Stimulated activated CD4-positive, alpha-beta T cell treated with anti-CD3 and anti-CD28 coated beads, TNF-alpha, amount 100 ng/mL, for 24 hours (primary cell): ENCODE measurements at regions not wholly inside any gene's neighbourhood (a gene's known extent, or its start where the extent isn't known, plus 50 kb on each side); places are given as distances from the start of the nearest gene placed in this dataset.

ENCODE experiments used
- DNase-seq, 3 experiments: peaks; one replicate each; pipeline ENCODE4 v3.0.0-alpha.2; 2020; ENCODE audit warnings: low read depth in 3 of 3

DNA sequence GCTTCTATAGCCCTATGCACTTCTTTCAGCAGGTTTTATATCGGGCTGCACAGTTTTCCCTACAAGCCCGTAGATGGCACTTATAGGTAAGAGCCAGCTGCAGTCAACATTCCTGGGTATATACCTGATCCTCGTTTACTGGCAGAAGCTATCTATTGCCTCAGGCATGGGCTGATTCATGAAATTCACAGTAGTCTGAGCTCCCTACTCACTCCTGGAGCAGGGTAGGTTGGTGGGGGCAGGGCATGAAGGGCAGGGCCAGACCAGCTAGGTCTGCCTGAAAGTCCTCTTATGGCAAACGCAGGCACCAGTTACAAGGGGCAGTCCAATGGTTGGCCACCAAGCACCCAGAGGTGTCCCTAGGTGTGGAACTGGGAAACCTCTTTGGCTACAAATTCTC is 345.8 kb downstream of the RPS29 start:
- no peak for DNase-seq

DNA sequence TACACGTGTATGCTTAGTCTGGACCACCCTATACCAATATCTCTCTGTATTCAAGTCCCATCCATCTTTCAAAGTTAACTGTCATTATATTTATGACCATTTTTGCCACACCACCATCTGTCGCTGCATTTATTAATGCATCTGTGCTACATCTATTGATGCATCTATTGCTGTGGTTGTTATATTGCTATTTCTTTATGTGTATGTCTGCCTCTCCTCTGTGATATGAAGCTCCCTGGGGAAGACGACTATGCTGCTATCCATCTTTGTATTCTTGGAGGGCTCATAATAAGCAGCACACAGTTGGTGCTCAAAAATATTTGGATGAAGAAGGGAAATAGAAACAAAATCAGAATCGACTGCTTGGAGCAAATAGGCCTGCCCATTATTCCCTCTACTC is 357.6 kb downstream of the RPS29 start:
- no peak for DNase-seq

DNA sequence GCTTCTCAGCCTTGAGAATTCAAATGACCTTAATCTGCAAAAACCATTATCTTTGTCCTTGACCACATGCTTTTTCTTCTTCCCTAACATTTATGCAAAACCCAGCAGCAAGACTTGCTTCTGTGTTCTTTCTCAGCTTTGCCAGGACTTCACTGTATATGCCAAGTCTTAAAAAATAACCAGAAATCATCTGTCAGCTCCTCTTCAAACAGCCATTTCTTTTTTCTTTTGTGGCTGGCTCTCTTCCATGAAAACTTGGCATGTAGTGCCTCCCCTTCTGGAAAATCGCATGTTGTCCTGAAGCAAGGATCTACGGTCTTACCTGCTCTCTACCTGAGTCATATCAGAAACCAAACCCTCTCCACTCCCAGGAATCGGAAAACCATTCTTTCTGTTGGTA is 364.9 kb downstream of the RPS29 start:
- no peak for DNase-seq

DNA sequence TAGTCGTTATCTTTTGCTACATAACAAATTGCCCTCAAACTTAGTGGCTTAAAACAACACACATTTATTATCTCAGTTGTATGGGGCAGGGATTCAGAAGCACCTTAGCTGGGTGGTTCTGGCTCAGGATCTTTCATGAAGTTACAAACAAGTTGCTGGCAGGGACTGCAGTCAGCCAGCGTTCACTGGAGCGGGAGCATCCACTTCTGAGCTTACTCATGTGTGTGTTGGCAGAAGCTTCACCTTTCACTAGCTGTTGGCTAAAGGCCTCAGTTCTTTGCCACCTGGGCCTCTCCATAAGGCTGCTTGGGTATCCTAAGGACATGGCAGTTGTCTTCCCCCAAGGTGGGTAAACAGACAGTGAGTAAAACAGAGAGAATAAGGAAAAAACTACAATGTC is 365.7 kb downstream of the RPS29 start:
- no peak for DNase-seq

DNA sequence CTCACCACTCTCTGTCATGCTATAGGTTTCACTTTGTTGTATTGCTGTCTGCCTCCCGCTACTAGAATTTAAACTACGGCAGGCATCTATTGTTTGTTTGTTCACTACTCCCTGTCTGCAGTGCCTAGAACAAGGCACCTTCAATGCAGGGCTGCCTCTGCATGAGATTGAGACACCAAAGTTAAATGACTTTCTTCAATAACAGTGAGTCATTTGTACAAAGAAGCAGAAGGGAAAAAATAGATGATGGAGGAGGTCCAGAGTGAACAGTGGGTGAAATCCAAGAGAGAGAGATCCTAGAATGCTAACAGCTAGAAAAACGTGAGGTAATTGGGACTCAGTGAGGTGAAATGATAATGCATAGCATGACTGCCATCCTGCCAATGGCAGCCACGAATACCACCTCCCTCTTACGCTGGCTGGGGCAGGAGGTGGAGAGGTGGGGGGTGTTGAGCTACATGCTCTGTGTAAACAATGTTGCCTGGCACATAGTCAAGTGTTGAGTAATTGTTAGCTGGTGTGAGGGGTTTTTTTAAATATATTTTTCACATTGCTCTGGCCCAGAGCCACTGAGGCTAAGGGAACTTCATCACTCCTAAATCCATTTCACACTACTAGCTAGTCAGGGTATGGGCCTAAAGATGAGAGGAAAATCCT is 367.6 kb downstream of the RPS29 start:
- DNase-seq: no peak

DNA sequence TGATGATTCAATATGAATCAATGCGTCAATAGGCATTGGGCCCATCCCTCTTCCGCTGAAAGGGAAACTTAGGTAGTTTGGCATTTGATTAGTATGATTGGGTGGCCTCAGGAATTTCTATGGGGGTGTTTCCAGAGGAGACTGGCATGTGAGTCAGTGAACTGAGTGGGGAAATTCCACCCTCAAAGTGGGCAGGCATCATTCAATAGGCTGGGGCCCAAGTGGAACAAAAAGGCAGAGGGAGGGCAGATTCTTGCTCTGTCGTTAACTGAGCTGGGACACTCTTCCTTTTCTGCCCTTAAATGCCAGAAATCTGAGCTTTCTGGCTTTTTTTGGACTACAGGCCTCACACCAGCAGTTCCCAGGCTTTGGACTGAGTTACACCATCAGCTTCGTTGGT is 373.5 kb downstream of the RPS29 start:
- DNase-seq: no peak

DNA sequence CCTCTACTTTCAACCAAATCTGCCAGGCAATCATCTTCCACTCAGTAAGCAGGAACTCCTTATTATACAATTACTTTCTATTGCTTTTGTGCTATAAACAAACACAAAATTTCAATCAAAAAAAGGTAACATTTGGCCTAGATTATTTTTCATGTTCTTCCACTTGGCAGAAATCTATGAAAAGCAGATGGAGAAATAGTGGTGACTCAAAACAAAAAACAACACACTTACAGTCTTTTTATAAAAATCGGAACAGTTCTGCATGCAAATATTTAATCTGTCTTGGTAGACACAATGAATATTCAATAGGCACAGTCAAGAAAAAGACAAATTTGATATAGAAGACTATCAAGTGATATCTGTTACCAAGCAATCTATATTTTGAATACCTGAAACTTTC is 376.8 kb downstream of the RPS29 start:
- DNase-seq: no peak

DNA sequence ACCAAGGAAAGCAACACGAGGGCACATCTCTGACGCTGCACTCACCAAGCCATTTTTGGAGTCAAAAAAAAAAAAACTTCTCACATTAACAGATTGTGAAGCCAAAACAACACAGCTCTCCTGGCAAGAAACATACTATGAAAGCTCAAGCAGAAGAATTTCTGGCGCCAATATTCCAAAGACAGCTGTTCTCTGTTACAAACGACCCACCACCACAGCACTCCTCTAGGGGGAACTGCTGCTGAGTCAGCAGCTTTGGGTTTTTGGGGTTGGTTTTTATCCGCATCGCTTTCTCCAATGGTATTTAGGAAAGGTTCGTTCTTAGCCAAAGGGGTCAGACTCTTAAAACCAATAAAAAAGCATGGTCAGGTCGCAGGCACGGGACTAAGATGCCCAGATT is 379.4 kb downstream of the RPS29 start:
- no peak for DNase-seq

DNA sequence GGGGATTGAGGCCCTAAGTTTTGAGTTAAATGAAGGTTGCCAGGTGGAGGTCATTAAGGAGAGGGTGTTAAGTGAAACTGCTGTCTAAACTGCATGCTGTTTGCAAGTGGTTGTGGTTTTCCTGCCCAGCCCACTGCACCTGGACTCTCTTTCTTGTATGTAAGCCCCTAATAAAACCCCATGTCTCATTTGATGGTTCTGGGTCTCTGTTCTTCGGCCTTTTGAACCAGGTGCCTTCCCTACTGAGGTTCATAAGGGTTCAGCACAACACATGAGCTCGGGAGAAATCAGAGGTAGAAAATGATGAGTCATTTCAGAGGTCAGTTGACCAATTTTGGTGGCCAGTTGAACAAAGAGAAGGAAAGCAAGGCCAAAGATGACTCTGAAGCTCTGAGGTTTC is 382.5 kb downstream of the RPS29 start:
- no peak for DNase-seq

DNA sequence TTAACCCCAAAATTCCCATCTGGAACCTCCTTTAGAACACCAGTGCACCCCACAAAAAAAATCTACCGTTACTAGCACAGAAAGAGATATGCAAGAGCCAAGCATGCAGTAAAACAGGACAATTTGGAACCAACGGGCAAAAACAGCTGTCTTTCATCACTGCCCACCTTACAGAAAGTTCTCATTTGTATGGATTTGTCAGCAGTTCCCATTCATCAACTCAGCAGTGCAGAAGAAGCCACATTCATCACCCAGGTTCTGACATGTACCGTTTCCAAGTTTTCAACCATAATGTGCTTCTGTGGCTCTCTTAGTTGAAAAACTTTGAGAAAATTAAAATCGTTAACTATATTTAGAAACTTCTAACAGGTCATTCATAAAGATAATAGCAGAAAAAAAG is 387.0 kb downstream of the RPS29 start:
- no peak for DNase-seq

DNA sequence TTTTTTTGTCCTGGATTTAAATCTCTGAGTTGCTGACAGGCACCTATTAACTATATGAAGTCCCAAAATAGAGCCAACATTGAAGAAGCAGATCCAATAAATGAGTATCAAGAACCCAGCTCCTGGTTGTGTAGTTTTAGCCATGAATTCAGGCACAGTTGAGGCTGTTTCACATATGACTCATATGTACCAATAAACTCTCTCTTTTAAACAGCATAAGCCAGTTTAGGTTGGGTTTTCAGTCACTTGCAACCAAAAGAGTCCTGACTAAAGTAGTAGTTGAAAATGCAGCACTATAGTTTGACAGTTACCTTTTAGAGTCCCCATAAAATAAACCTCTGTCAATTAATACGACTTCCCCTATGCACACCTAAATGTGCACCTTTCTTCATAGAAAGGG is 389.9 kb downstream of the RPS29 start:
- no peak for DNase-seq

DNA sequence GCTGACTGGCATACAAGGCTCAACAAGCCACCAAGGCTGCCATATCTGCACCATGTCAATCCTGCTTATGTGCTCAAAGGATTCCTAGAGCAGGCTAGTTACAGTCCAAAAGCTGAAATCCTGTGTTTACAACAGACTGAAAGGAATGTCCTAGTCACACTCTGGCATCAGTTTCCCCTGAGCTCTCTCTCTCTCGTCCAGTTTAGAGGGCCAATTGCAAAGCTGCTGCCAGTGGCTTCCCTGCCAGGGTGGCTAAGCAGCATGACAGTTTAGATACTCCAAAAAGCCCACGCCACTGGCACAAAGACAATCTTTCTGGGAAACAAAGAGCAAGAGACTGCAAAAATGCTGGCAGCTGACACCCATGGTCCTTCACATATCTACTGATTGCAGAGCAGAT is 392.1 kb downstream of the RPS29 start:
- DNase-seq: no peak

DNA sequence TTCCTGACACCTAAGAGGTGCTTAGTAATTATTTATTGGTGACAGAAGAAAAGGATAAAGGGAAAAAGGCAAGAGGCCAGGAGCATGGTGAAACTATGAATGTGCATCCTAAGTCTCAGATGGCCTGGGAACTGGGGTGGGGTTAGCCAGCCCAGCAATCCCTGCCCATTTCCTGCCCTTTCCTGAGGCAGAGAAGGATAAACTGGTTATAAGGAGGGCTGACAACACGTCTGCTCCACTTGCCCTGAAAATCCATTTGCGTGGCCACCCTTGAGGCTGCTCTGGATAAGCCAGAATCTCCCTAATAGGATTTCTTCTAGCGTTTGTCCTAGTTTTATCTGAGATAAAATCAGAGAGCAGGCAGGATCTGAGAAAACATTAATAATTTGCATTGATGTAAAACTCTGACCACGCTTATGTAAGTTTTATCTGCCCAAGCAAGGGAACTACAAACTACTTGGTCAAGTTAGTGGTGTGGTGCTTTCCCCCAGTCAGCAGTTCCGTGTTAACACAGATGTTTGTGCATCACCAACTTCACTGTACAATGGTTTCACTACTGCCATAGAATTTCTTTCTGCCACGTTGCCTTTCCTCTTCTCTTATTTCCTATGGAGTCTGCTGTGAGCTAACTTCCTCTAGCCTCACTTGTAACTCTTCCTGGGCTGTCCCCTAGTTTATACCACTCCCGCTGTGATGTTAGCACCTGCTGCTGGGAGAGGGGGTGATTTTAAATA is 392.7 kb downstream of the RPS29 start:
- DNase-seq: no peak

DNA sequence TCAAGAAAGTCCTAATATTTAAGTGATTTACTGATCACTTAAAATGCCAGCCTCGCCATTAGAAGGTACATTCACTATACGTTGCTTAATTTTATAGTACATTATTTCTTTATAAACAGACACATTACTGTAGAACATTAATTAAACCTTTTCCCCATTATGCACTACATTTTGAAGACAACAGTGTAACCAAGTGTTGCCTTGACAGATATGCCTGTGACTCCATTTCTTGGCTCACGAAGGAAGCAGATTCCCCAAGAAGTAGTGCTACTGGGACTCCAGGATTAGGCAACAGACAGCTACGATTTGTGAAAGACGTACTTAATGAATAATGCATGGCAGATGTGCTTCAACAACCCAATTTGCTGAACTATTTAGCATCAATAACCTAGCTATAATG is 394.8 kb downstream of the RPS29 start:
- no peak for DNase-seq

DNA sequence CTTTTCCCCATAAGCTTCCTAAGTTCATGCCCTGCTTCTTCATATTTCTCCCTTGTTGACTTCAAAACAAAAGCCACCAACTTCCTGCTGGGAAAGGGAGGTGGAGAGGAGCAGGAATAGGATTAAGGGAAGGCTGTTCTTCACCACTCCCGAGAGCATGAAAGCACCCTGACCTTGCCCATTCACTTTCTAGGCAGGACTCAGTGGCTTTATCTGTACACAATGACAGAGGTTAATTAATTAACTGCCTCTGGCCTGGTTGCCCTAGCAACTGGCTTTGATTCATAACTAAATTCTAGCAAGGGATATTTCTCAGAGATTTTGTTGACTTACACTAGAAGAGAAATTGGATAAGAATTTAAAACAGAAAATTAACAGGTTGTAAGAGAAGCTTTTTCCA is 396.8 kb downstream of the RPS29 start:
- no peak for DNase-seq

DNA sequence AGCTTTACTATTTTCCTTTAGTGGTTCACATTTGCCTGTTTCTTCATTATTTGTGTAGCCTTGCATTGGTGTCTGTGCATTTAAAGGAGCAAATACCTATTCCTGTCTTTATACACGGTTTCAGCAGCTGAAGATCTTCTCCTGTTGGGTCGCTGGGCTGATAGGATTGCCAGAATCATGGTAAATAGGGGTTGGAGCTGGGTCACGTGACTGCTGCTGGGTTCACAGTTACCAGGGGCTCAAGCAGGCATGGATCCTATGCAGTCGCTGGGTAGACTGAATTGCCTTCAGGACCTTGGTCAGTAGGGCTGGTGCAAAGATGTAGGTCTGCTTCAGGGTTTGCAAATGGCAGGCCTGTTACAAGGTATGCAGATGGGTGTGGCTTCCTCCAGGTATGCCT is 398.4 kb downstream of the RPS29 start:
- DNase-seq: no peak

DNA sequence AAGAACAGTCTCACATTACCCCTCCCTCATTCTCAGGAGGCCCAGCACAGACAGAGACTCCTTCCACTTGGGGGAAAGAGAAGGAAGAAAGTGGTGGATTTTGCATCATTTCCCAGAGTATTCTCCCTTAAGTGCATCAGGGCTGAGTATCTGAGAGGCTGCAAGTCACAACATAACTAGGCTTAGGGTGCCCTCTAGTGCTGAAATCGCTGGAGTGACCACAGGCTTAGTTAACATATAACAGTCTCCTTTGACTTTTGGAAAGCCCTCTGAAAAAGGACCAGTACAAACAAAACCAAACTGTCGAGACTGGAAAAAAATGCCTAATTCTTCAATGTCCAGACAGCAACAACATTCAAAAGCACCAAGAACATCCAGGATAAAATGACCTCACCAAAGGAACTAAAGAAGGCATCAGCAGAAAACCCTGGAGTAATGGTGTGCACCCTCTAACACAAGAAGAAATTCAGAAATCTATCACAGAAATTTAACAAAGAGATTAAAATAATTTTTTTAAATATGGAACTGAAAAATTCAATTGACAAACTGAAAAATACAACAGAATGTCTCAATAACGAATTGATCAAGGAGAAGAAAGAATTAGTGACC is 412.3 kb downstream of the RPS29 start:
- DNase-seq: peak in 1 of 3 experiments; percentile 26

DNA sequence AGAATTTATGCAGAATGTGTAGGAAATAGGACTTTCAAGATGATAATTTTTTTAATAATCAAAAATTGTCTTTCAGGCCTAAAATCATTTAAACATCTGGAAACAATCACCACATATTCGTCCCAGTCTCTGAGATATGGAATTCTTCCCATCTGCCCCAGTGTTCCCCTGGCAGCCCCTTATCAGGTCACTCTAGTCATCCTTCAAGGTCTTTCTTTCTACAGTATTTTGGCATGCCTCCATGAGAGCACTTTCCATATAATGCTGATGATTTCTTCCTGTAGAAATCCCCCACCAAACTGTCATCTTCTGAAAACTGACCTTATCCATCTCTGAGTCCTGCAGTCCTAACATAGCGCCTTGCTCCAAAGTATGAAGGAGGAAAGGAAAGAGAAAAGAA is 422.1 kb downstream of the RPS29 start:
- DNase-seq: no peak

DNA sequence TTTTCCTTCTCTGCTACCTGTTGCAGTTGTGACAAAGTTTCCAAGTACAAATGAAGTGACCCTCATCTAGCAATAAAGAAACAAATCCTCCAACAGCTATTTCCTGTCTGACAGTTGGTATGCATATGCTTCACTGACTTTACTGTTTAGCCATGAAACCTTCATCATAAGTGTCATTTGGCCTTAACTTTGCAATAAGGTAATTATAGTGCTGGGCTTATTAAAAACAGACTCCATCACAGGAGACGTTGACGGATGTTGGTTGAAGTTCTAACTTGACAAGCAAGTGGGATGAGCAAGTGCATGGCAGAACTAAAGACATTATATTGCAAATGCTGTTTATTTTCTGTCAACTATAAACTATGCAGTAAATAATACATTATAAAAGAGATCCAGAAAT is 425.2 kb downstream of the RPS29 start:
- DNase-seq: no peak

DNA sequence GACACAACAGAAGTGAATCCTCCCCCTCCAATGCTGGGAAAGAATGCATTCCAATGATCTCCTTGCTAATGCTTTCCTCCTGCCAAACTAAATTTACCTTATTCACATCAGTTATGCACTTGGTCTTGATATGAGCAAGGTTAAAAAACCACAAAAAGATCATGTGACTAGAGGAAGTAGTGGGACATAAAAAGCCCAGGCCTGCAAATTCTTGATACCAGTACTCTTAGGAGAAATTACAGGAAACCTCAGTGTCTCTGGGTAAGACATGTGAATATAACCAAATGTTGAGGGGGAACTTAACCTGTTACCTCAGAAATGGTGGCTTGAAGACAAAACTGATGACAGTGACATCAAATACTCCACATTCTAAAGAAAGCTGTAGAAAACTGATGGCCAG is 427.1 kb downstream of the RPS29 start:
- no peak for DNase-seq

DNA sequence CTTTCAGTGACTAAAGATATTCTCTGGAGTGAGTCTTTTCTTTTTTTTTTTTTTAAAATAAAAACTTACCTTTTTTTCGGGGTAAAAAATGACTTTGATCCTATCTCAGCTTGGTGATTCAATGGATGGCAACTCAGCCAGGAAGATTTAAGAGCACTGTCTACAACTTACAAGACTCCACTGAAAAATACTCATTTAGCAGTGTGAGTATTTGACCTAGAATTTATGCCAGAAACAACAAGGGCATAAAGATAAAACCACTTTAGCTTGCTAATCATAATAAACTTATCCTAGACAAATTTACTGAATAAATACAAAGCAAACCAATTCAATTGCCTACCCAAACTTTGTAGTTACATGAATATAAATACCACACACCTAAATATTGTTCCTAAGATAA is 446.6 kb downstream of the RPS29 start:
- no peak for DNase-seq

DNA sequence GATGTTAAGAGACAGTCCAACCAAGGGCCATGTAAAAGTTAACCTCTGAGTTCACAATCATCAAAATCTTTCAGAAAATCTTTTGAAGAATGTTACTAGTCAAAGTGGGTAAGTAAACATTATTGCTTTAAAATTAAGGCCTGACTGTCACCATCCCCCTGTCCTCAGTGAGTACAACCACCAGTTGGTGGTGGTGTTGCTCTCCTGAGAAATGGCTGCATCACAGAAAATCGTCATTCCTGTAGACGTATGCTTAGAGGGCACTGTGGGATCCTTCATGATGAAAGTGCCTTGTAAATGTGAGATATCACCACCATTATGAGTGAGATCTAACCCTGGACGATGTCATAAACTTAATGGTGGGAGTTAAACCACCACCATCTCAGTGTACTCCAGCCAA is 451.2 kb downstream of the RPS29 start:
- no peak for DNase-seq

DNA sequence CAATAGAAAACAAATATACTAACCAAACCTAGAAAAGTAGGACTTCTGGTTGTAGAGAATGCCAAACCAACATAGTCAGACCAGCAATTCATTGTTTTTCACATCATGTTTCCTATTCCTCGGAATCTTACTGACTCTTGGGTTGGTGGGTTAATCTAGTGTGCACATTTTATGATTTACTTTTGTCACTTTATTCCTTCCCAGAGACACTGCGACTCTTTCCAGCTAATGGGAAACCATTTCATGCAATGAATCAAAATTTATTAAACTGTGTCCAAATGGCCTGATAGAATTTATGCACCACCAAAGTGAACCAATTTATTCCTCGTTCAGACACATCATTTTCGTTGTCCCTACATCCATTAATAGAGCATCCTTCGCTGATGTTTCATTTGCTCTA is 464.9 kb downstream of the RPS29 start:
- no peak for DNase-seq
